Ecto neural progenitor cell (in vitro differentiated cells): ENCODE measurements at regions not wholly inside any gene's neighbourhood (a gene's known extent, or its start where the extent isn't known, plus 50 kb on each side); places are given as distances from the start of the nearest gene placed in this dataset.

Source experiments
- DNase-seq: peaks from one replicate; pipeline ENCODE4 v3.0.0-alpha.2; 2018; ENCODE audit warnings: low spot score

DNA sequence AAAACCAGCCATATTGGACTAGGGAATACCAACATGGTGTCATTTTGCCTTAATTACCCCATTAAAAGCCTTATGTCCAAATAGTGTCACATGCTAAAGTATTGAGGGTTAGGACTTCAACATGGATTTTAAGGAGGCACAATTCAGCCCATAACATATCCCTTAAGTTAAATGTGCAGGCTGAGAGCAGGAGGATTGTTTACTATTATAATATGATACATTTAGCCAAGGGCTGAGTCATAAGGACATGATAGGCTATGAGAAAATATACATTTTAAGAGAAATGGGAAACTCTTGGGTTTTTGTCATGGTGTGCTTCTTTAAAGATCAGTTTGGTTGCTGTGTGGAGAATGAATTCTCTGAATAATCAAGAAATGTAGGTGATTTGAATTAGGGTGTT is 136.8 kb downstream of the RDH14 start:
- no peak for DNase-seq

DNA sequence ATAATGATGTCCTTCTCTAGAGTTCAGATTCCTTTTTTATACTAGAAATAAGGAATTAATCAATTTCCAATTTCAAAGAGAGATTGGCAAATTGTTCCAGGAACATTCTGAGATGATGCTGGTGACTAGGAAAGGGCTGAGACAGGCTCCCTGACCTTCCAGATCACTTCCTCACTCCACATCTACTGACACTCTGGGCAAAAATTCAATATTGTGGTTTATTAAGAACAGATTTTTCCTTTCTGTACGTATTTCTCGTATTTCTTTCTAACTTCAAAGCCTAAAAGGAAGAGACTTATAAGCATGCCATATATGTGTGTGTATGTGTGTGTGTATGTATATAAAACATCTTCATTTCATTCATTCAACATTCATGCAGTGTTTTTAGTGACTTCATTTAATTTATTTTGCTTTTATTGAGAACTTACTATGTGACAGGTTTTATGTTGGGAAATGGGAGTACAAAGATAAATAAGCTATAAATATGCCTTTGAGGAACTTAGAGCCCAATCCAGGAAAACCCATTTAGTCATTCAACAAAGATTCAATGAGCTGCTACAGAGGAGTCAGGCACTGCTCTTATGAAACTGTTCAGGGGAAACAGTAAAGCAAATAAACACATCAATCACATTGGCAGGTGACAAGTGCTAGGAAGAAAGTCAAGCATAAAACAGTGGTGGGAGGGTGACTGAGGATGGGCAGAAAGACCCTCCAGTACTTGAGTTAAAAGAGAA is 137.9 kb downstream of the RDH14 start:
- no peak for DNase-seq

DNA sequence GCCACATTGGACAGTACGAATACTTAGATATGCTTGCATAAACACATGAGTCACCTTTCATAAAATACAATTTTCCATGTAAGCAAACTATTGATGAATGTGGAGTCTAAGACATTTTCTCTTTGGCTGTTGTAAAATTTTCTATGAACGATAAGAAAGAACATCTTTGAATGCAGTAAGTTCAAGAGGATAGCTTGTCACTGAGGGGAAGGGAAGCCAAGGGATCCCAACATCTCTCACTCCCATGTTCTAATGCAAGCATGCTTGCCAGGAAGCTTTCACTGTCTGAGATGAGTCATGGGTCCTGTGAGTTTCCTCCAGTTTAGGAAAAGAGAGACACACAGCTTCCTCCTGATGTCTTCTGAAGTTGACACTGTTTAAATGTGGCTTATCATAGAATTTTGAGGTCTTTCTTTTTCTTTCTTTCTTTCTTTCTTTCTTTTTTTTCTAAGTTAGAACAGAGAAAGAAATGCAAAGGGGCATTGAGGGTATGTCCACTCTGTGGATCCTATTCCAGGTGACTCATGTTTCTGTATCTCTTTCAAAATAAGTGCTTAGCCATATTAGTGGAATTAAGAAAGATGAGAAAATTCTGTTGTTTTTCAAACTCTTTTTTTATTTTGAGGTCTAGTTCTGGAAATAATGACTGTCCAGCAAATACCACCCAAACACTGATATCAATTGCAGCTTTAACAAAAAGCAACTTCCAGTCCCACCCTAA is 146.6 kb downstream of the RDH14 start:
- no peak for DNase-seq

DNA sequence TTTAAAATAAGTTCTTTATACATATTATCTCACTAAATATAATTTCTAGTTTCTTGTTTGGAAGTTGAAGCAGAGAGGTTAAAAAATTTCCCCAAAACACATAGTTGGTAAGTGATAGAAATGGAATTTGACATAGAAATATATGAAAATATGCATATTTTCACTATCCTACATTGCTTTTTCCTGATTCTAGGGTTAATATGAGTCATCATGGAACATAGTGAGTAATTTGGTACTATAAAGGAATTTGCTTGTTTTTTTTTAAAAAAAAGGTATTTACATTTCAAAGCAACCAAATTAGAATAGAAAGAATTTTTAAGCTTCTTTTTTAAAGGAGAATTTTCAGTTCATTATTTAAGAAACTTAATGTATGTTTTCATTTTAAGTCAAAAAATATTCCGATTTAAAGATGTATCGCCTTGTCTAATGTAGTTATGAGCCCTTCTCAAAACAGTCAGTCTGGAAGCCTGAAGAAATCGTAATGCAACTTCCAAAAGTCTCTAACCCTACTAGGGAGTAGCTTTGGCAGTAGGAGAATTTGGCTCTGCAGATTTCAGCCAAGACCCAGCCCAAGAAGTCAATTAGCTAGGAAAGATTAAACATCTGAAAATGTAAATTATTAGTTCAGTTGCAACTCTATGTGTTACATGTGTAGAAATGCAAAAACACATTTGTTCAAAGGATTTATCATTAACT is 147.3 kb downstream of the RDH14 start:
- DNase-seq, result no peak

GRCh38 chr2:18411626-18412025 is 148.8 kb downstream of the RDH14 start:
- DNase-seq, result no peak

- no peak for DNase-seq
Measured at GRCh38 chr2:18410543-18410942, 149.9 kb downstream of the RDH14 start.

- DNase-seq, result no peak
Measured at GRCh38 chr2:18408638-18409037, 151.8 kb downstream of the RDH14 start.

- no peak for DNase-seq
Measured at GRCh38 chr2:18406219-18406618, 154.2 kb downstream of the RDH14 start.

- no peak for DNase-seq
Measured at GRCh38 chr2:18404708-18405107, 155.7 kb downstream of the RDH14 start.

GRCh38 chr2:18403921-18404522 is 156.4 kb downstream of the RDH14 start:
- DNase-seq, result no peak

DNA sequence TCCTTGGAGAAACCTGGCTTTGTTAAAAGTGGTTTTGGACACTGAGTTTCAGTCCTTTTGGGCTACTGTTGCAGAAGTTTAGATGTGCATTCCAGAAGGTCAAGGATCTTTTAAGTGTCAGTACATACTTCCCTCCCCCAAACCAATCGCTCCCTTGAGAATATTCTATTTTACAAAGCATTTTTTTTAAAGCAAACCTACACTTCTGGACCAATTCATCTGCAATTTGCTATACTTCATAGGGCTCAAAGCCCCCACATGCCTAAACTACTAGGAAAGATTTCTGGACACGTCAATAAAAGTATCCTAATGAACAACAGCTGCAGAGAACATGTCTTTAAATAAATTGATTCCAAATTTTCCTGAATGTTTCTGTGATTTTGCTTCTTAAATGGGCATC is 157.6 kb downstream of the RDH14 start:
- DNase-seq, result no peak

DNA sequence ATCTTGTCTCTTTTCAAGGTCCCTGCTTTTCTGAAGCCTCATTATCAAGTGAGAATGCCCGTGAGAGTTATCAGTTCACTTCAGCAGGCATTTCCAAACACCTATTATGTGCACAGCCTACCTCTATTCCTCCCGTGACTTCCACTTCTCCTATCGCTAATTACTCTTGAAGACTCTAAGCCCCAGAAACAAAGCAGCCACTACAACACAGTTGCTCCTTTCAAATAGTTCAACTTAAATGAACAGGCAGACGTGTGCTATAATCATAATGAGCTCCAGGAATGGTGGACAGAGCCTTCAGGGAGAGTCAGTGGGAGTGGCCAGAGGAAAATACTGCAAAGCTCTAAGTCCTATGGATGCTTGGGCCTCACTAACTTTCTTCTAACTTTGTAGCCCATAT is 159.0 kb downstream of the RDH14 start:
- DNase-seq, result no peak

GRCh38 chr2:18399601-18400000 is 160.9 kb downstream of the RDH14 start:
- DNase-seq, result no peak

- no peak for DNase-seq
Measured at GRCh38 chr2:18398833-18399232, 161.6 kb downstream of the RDH14 start.

- DNase-seq, result no peak
Measured at GRCh38 chr2:18396329-18397010, 164.0 kb downstream of the RDH14 start.

GRCh38 chr2:18395555-18395954 is 164.9 kb downstream of the RDH14 start:
- DNase-seq, result no peak

DNA sequence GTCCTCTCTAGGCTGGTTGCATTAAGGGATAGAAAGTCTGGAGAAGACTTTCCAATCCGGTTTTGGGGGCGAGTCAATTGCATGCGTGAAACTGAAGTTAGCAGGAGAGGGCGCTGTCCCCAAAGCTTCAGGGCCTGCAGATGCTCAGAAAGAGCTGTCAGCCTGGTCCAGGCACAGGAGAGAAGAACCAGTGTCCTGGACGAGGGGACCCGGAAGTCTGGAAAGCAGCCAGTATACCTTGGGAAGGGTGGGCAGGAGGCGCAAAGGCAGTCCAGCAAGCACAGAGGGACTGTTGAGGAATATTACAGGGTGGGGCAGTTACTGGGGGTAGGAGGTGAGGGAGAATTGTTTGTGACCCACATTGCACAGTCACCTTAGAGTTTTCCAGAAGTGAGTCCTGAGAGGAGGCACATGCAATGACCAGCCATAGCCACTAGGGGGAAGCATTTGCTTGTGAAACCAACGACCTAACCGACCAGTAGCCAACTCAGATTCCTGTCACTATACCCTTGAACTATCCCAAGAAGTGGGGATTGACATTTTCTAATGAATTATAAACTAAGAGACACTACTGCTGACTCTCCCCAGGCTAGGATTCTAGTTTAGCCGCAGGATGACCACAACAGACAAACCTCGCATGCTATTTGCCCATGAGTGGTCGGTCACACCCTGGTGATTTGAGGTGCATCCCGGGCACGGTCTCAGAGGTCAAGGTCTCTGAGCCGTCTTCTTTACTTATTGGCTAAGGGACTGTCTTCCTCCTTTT is 172.8 kb downstream of the RDH14 start:
- peak; percentile 84 for DNase-seq

GRCh38 chr2:18384242-18384641 is 176.2 kb downstream of the RDH14 start:
- no peak for DNase-seq

DNA sequence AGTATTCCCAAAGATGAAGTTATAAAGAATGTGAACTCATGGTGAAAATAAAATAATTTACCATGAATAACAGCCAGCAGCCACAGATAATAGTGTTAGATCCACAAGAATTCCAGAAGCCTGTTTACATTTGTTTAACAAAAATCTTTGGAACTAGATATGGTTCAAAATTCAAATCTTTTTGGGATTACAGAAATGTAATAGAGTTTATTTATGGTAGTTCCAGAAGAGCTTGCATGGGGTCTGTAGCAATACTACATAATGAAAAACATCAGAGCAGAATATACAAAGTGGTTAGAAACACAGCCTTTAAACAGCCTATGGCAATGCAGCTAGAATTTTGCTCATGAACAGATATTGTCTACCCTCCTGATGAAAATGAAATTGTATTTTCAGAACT is 179.1 kb downstream of the RDH14 start:
- no peak for DNase-seq

DNA sequence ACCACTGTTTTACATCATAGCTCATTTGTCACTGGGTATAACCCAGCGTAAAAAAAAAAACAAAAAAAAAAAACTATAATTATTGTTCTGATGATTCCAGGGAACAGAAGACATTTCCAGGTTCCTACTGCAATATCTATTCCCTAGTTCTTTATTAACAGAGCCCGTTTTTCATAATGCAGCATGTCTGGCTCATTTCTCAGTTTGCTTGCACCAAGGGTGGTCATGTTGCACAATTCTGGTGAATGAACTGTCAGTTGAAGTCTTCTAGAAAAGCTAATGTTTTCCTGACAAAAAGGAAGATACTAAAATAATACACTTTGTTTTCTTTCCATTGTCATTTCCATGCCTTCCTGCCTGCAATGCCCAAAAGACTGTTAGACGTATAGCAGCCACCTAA is 180.1 kb downstream of the RDH14 start:
- DNase-seq, result no peak

- DNase-seq, result no peak
Measured at GRCh38 chr2:18379870-18380269, 180.6 kb downstream of the RDH14 start.
